ENCODE measurements at regions not wholly inside any gene's neighbourhood (a gene's known extent, or its start where the extent isn't known, plus 50 kb on each side); places are given as distances from the start of the nearest gene placed in this dataset.

- Histone ChIP-seq H3K27me3 (ENCODE audit: control insufficient read depth in 2 of 2, insufficient read depth in 2 of 2, low read length in 2 of 2) (no peaks in the 10 kb centered on the region), H3K36me3 (ENCODE audit: control insufficient read depth in 2 of 2, extremely low read depth in 1 of 2, insufficient read depth in 2 of 2, low read length in 2 of 2) (no peaks in the 10 kb centered on the region), H3K4me3 (replicated peaks in 1 of 3; ENCODE audit: insufficient read depth in 1 of 3, low read depth in 1 of 3, low read length in 3 of 3) (no peak overlapping the region), H4K20me1 (replicated peaks; ENCODE audit: control insufficient read depth, extremely low read depth, insufficient read depth, low read length) (no peaks in the 10 kb centered on the region), H3K79me2 (ENCODE audit: control insufficient read depth, insufficient read depth, low read length) (no peaks in the 10 kb centered on the region), H3K9me1 (replicated peaks; ENCODE audit: control insufficient read depth, extremely low read depth, insufficient read depth, low read length) (no peaks in the 10 kb centered on the region), H3K9ac (replicated peaks; ENCODE audit: extremely low read depth, insufficient read depth, low read length) (no peak overlapping the region), H3K9me3 (replicated peaks; ENCODE audit: control insufficient read depth, insufficient read depth, low read length) (peaks cover 3% of the 10 kb centered on the region), H3K27ac (ENCODE audit: insufficient read depth, low read depth, low read length) (no peak overlapping the region), H3K4me1 (ENCODE audit: control insufficient read depth, extremely low read depth, insufficient read depth, low read length) (no peaks in the 10 kb centered on the region), H2AFZ (ENCODE audit: low read depth, low read length) (no peak overlapping the region), H3K4me2 (ENCODE audit: insufficient read depth, low read length) (no peak overlapping the region)
- ChIA-PET POLR2A (no interaction called here), CTCF (no interaction called here)
- DNase-seq (ENCODE audit: low read depth, low spot score), result no peak
- no TSS peak for BruUV-seq (replicated peaks)
- dilution Hi-C loops (cut with MboI; ENCODE audit: extremely low pct_ligation_motif_present, low sequenced_read_pairs) (no loop called here), intact Hi-C loops (cut with micrococcal nuclease) (no loop called here)
- no peak for FAIRE-seq
- no peak for TF ChIP-seq POLR2A (IDR thresholded peaks at IDR 0.05; ENCODE audit: low read depth, low read length)
- TF ChIP-seq JUN (IDR thresholded peaks at IDR 0.05; ENCODE audit: borderline replicate concordance, insufficient read depth, insufficient read length, low read depth), result no peak
- TF ChIP-seq, protein P1, sequence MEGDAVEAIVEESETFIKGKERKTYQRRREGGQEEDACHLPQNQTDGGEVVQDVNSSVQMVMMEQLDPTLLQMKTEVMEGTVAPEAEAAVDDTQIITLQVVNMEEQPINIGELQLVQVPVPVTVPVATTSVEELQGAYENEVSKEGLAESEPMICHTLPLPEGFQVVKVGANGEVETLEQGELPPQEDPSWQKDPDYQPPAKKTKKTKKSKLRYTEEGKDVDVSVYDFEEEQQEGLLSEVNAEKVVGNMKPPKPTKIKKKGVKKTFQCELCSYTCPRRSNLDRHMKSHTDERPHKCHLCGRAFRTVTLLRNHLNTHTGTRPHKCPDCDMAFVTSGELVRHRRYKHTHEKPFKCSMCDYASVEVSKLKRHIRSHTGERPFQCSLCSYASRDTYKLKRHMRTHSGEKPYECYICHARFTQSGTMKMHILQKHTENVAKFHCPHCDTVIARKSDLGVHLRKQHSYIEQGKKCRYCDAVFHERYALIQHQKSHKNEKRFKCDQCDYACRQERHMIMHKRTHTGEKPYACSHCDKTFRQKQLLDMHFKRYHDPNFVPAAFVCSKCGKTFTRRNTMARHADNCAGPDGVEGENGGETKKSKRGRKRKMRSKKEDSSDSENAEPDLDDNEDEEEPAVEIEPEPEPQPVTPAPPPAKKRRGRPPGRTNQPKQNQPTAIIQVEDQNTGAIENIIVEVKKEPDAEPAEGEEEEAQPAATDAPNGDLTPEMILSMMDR (IDR thresholded peaks at IDR 0.05; ENCODE audit: extremely low read depth in 1 of 2, insufficient read depth in 1 of 2, low read depth in 1 of 2, low read length in 2 of 2), result no peak
- no peak for TF ChIP-seq POLR2AphosphoS5 (IDR thresholded peaks at IDR 0.05; ENCODE audit: insufficient read depth, low read depth, low read length)
- no peak for TF ChIP-seq EZH2 (IDR thresholded peaks at IDR 0.05; ENCODE audit: borderline replicate concordance, low read depth, low read length, severe bottlenecking)
- TF ChIP-seq MYC (IDR thresholded peaks at IDR 0.05; ENCODE audit: low read depth, low read length), result no peak
- TF ChIP-seq GATA2 (IDR thresholded peaks at IDR 0.05; ENCODE audit: insufficient read depth, insufficient read length, low read depth, low read length), result no peak
- no peak for TF ChIP-seq MAX (IDR thresholded peaks at IDR 0.05; ENCODE audit: insufficient read depth, insufficient read length)
- no peak for TF ChIP-seq FOS (IDR thresholded peaks at IDR 0.05; ENCODE audit: borderline replicate concordance, insufficient read depth, low read length)
Observed at GRCh38 chr18:38239606-38240005, 674.0 kb upstream of the CELF4 start.

Data from endothelial cell of umbilical vein (primary cell).